T-helper 2 cell treated with Interferon-gamma antibody and Interleukin-4, amounts not matched to agents 100 ng/mL and 5 ng/mL, for 36 hours (primary cell): ENCODE measurements at regions not wholly inside any gene's neighbourhood (a gene's known extent, or its start where the extent isn't known, plus 50 kb on each side); places are given as distances from the start of the nearest gene placed in this dataset.

Source experiments
- intact Hi-C: fragments of 100-400 bp; cut with micrococcal nuclease; formaldehyde crosslinking; loops from one replicate; pipeline ENCODE4 v1.15.1; 2023

- intact Hi-C loops, result no loop called here
Measured at GRCh38 chr1:239268007-239268406, 118.4 kb upstream of the CHRM3 start.

- intact Hi-C loops, result no loop called here
Measured at GRCh38 chr1:239263801-239264200, 122.6 kb upstream of the CHRM3 start.

- intact Hi-C loops, result no loop called here
Measured at GRCh38 chr1:239262538-239262937, 123.8 kb upstream of the CHRM3 start.

DNA sequence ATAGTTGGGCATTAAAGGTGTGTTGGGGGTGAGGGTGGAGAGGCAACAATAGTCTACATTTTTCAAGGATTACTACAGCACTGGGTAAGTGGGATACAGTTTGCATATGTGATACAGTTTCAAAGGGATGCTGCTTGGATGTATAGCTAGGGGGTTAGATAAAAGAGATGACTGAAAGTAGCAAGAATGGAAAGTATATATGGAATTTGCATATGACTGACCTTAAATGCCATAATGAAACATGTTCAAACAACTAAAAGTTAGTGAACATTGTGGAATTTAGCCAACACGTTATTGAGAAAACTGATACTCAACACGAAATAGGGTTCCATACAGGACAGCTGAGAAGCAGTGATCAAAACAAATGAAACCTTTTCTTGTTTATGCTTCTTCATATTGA is 124.8 kb upstream of the CHRM3 start:
- intact Hi-C loops, result no loop called here

DNA sequence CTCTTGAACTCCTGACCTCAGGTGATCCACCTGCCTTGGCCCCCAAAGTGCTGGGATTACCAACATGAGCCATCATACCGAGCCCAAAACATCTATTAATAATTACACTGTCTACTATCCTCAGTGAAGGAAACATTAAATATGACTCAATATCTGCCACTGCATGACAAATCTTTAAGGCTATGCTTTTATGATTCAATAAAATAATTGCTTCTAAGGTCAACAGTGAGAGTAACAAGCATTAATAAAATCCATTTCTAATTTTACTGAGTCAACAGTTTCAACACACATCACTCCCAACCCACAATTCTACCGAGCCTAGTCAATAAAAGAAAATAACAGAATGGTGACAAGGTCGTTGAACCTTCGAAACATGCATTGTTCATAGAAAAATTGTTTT is 125.5 kb upstream of the CHRM3 start:
- intact Hi-C loops, result no loop called here

- intact Hi-C loops, result no loop called here
Measured at GRCh38 chr1:239255628-239256160, 130.7 kb upstream of the CHRM3 start.

DNA sequence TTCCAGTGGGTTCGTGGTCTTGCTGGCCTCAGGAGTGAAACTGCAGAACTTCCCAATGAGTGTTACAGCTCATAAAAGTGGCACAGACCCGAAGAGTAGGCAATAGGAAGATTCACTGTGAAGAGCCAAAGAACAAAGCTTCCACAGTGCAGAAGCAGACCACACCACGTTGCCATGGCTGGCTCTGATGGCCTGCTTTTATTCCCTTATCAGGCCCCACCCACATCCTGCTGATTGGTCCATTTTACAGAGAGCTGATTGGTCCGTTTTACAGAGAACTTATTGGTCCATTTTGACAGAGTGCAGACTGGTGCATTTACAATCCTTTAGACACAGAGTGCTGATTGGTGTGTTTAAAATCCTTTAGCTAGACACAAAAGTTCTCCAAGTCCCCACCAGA is 131.4 kb upstream of the CHRM3 start:
- intact Hi-C loops, result no loop called here

DNA sequence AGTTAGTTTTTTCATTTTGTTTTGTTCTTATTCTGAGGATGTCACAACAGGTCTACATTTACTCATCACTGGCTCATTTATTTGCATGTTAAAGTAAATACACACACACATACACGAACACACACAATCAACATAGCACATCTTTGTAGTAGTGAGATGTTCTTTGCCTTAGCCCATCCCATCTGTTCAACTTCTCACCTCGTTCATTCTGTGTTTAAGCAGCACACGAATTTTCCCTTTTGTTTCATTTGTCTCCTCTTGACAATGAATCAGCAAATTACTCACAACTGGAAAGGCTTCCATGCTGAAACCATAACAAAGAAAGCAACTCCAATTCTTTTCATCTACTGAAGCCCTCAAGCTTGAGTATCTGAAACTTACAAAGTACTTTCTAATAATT is 133.3 kb upstream of the CHRM3 start:
- intact Hi-C loops, result no loop called here

DNA sequence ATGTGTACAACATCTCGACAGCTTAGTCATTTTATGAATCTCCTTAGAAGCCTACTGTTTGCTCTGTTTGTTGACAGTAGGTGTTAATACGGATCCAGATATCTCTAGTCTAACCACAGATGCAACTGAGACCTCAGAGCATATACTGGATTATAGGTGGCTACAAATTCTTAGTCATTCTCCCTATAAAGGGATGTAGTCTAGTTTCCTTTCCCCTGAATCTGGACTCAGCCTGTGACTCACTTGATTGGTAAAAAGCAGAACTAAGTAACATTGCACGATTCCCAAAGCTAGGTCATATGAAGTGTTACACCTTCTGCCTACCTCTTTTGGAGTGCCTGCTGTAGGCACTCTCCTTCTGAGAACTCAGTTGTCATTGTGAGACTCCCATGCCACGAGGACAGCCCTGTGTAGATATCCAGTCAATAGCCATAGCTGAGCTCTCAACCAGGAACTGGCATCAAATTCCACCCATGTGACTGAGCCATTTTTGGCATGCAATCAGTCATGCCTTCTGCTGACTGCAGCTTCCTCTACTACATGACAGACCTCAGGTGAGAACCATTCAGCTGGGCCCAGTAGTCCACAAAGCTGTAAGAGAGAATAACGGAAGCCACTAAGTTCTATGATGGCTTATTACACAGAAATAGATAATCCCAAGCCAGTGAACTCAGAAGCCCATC is 135.9 kb upstream of the CHRM3 start:
- intact Hi-C loops, result no loop called here

DNA sequence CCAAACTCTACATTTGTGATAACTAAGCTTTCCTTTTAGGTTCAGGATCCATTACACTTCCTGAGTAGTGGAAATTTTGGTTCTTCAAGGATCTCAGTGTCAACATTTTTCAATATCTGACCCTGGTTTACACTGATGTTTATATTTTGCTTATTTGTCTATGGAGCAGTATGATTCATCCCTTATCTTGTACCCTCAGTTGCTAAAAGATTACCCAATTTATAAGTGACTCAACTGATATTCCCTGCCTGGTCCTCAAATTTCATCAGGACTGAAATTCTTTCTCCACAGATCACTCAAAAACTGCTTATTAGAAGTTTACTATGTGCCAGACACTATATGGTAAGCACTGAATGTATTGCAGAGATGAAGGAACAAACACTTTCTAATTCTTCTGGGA is 139.1 kb upstream of the CHRM3 start:
- intact Hi-C loops, result no loop called here

- intact Hi-C loops, result no loop called here
Measured at GRCh38 chr1:239244084-239244483, 142.3 kb upstream of the CHRM3 start.

GRCh38 chr1:239243006-239243405 is 143.4 kb upstream of the CHRM3 start:
- intact Hi-C loops, result no loop called here

- intact Hi-C loops, result no loop called here
Measured at GRCh38 chr1:239242404-239242803, 144.0 kb upstream of the CHRM3 start.

DNA sequence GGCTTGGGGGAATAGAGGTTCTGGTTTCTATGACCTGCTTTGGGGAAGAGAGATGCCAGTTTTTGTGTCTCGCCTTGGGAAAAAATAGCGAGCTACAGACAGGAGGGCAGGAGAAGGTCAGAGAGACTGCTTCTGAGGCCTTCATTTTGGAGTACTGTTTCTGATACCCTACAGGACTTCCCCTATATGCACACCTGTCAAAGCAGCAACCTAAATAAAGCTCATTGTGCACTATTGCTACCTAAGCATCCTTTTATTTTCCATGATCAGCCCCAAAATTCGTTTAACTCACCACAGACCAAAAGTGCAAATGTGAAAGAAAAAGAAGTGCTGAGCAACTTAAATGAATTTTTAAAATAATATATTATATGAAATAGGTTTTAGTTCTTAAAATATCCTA is 145.6 kb upstream of the CHRM3 start:
- intact Hi-C loops, result no loop called here

DNA sequence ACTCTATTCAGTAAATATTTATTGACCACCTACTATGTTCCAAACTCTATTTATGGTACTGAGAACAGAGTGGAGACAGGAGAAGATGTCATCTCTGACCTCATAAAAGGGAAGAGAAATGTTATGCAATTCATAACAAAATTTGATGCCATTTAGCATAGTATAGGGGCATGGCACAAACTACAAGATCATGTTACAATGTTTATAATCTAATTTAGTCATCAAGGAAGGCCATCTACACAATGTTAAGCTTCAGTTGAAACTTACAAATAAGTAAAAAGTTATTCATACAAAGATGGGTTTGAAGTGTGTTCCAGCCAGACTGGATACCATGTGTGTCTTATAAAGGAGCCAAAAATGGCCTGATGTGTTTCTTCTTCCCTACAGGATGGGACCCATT is 146.8 kb upstream of the CHRM3 start:
- intact Hi-C loops, result no loop called here

GRCh38 chr1:239237912-239238311 is 148.5 kb upstream of the CHRM3 start:
- intact Hi-C loops, result no loop called here

DNA sequence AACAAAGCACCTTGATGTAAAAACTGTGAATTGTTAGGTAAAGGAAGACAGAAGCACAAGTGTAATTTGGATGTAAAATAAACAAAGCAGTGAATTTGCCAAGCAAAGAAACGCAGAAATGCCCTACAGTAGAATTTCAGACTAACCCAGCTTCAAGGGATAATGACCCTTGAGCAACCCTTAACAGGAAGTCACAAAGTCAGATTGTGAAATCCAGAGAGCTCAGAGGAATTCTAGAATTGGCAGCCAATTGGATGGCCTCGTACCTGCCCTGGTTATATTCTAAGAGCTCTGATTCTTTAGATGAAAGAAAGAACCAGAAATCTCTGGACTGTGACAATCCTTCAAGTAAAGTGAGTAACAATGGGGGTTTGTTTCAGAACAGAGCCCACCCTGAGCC is 152.7 kb upstream of the CHRM3 start:
- intact Hi-C loops, result no loop called here

- intact Hi-C loops, result no loop called here
Measured at GRCh38 chr1:239232921-239233320, 153.4 kb upstream of the CHRM3 start.

DNA sequence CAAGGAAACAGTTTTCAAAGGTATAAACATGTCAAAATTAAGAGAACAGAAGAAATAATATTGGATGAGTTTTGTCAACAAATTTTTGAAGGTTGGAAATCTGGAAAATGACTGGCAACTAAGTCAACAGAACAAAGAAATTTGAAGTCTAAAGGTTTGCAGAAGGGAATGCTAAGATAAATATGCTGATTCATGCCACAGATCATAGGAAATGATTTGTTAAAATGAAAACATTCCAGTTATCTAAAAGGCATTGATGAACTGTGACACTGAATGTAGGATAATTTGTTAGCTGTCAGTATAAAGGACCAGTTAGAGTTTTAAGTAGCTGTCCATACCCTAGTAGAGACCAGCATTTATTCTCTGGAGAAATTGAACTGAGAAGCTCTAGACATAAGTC is 157.9 kb upstream of the CHRM3 start:
- intact Hi-C loops, result no loop called here

DNA sequence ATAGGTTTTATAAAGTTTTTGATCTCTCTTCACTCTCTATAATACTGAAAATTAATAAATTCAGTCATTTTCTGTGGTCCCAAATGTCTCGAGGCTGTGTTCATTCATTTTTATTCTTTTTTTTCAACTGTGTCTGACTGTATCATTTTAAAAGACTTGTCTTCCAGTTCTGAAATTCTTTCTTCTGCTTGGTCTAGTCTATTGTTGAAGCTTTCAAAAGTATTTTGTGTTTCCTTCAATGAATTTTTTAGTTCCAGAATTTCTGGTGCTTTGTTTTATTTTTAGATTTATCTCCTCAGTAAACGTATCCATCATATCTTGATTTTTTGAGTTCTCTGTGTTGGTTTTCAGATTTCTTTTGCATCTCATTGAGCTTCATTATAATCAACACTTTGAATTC is 161.0 kb upstream of the CHRM3 start:
- intact Hi-C loops, result no loop called here

- intact Hi-C loops, result no loop called here
Measured at GRCh38 chr1:239224100-239224499, 162.3 kb upstream of the CHRM3 start.

- intact Hi-C loops, result no loop called here
Measured at GRCh38 chr1:239222999-239223398, 163.4 kb upstream of the CHRM3 start.

DNA sequence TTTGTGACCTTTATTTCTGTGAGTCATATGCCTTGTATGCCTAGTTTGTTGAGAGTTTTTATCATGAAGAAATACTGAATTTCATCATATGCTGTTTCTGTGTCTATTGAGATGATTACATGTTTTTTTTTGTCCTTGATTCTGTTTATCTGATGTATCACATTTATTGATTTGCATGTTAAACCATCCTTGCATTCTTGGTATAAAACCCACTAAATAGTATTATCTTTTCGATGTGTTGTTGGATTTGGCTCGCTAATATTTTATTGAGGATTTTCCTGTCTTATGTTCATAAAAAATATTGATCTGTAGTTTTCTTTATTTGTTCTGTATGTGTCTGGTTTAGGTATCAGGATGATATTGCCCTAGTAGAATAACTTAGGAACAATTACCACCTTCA is 164.7 kb upstream of the CHRM3 start:
- intact Hi-C loops, result no loop called here

GRCh38 chr1:239219679-239220078 is 166.7 kb upstream of the CHRM3 start:
- intact Hi-C loops, result no loop called here
